ENCODE measurements at regions not wholly inside any gene's neighbourhood (a gene's known extent, or its start where the extent isn't known, plus 50 kb on each side); places are given as distances from the start of the nearest gene placed in this dataset.

GRCh38 chr5:176736301-176736930 is 73.9 kb upstream of the UNC5A start:
- no peak for TF ChIP-seq CTCF (IDR thresholded peaks at IDR 0.05)
- TF ChIP-seq EP300 (IDR thresholded peaks at IDR 0.05): no peak
- TF ChIP-seq POLR2A (IDR thresholded peaks at IDR 0.05): no peak

Data from tibial nerve (tissue), 4 donors.